ENCODE measurements at regions not wholly inside any gene's neighbourhood (a gene's known extent, or its start where the extent isn't known, plus 50 kb on each side); places are given as distances from the start of the nearest gene placed in this dataset.

GRCh38 chr5:118555727-118556126 lies 432.6 kb downstream of the DTWD2 start:
- Histone ChIP-seq H4K20me1 (ENCODE audit: insufficient read depth, low read length) (no peaks in the 10 kb centered on the region), H3K27me3 (replicated peaks; ENCODE audit: insufficient read depth, low read length) (no peaks in the 10 kb centered on the region), H3K4me3 (ENCODE audit: low read length) (no peak overlapping the region), H3K36me3 (replicated peaks; ENCODE audit: insufficient read depth, low read length) (no peaks in the 10 kb centered on the region), H2AFZ (ENCODE audit: low read length) (no peak overlapping the region), H3K9me3 (replicated peaks; ENCODE audit: insufficient read depth, low read length) (no peaks in the 10 kb centered on the region), H3F3A (ENCODE audit: insufficient read depth, low read length) (no peaks in the 10 kb centered on the region), H3K27ac (ENCODE audit: low read length) (no peak overlapping the region), H3K9ac (ENCODE audit: low read length) (no peak overlapping the region), H3K4me2 (ENCODE audit: low read depth, low read length) (no peak overlapping the region), H3K9me2 (replicated peaks; ENCODE audit: insufficient read depth, low read length) (no peaks in the 10 kb centered on the region), H3K4me1 (ENCODE audit: low read length) (no peaks in the 10 kb centered on the region), H3K79me2 (ENCODE audit: low read length) (no peaks in the 10 kb centered on the region)
- no peak for TF ChIP-seq EZH2phosphoT487 (IDR thresholded peaks at IDR 0.05; ENCODE audit: low read length)
- no peak for TF ChIP-seq CTCF (IDR thresholded peaks at IDR 0.05; ENCODE audit: low read length)
- no peak for TF ChIP-seq EZH2 (optimal IDR thresholded peaks at IDR 0.05; ENCODE audit: low read depth, low read length)
- DNase-seq = no peak

- Histone ChIP-seq H3K79me2 (ENCODE audit: low read length) (no peaks in the 10 kb centered on the region), H3K27ac (ENCODE audit: low read length) (no peak overlapping the region), H3F3A (ENCODE audit: insufficient read depth, low read length) (no peaks in the 10 kb centered on the region), H4K20me1 (ENCODE audit: insufficient read depth, low read length) (no peaks in the 10 kb centered on the region), H3K4me2 (ENCODE audit: low read depth, low read length) (no peak overlapping the region), H2AFZ (ENCODE audit: low read length) (no peak overlapping the region), H3K9me3 (replicated peaks; ENCODE audit: insufficient read depth, low read length) (no peaks in the 10 kb centered on the region), H3K9ac (ENCODE audit: low read length) (no peak overlapping the region), H3K4me1 (ENCODE audit: low read length) (no peaks in the 10 kb centered on the region), H3K4me3 (ENCODE audit: low read length) (no peak overlapping the region), H3K9me2 (replicated peaks; ENCODE audit: insufficient read depth, low read length) (no peaks in the 10 kb centered on the region), H3K36me3 (replicated peaks; ENCODE audit: insufficient read depth, low read length) (no peaks in the 10 kb centered on the region), H3K27me3 (replicated peaks; ENCODE audit: insufficient read depth, low read length) (no peaks in the 10 kb centered on the region)
- TF ChIP-seq CTCF (IDR thresholded peaks at IDR 0.05; ENCODE audit: low read length) (no peak), EZH2phosphoT487 (IDR thresholded peaks at IDR 0.05; ENCODE audit: low read length) (no peak), EZH2 (optimal IDR thresholded peaks at IDR 0.05; ENCODE audit: low read depth, low read length) (no peak)
- DNase-seq = no peak
Measured at GRCh38 chr5:118554981-118555380, 433.4 kb downstream of the DTWD2 start.

GRCh38 chr5:118554241-118554640 lies 434.1 kb downstream of the DTWD2 start:
- Histone ChIP-seq H2AFZ (ENCODE audit: low read length) (no peak overlapping the region), H3K79me2 (ENCODE audit: low read length) (no peaks in the 10 kb centered on the region), H3K4me3 (ENCODE audit: low read length) (no peak overlapping the region), H3K9me3 (replicated peaks; ENCODE audit: insufficient read depth, low read length) (no peaks in the 10 kb centered on the region), H4K20me1 (ENCODE audit: insufficient read depth, low read length) (no peaks in the 10 kb centered on the region), H3K9me2 (replicated peaks; ENCODE audit: insufficient read depth, low read length) (no peaks in the 10 kb centered on the region), H3K9ac (ENCODE audit: low read length) (no peak overlapping the region), H3K36me3 (replicated peaks; ENCODE audit: insufficient read depth, low read length) (no peaks in the 10 kb centered on the region), H3F3A (ENCODE audit: insufficient read depth, low read length) (no peaks in the 10 kb centered on the region), H3K27me3 (replicated peaks; ENCODE audit: insufficient read depth, low read length) (no peaks in the 10 kb centered on the region), H3K4me2 (ENCODE audit: low read depth, low read length) (no peak overlapping the region), H3K4me1 (ENCODE audit: low read length) (no peaks in the 10 kb centered on the region), H3K27ac (ENCODE audit: low read length) (no peak overlapping the region)
- no peak for DNase-seq
- TF ChIP-seq EZH2phosphoT487 (IDR thresholded peaks at IDR 0.05; ENCODE audit: low read length) (no peak), EZH2 (optimal IDR thresholded peaks at IDR 0.05; ENCODE audit: low read depth, low read length) (no peak), CTCF (IDR thresholded peaks at IDR 0.05; ENCODE audit: low read length) (no peak)
